Activated gamma-delta T cell treated with Interleukin-2 at 50 U/mL for 16 hours (primary cell): ENCODE measurements at regions not wholly inside any gene's neighbourhood (a gene's known extent, or its start where the extent isn't known, plus 50 kb on each side); places are given as distances from the start of the nearest gene placed in this dataset.
"Not testable (repeated sequence)": the region's sequence is repeated elsewhere in the genome, so short reads cannot be mapped to it uniquely, and the experiment has no call there.

Experiments used
- DNase-seq: peaks from one replicate; pipeline ENCODE4 v3.0.0-alpha.2; 2020

DNA sequence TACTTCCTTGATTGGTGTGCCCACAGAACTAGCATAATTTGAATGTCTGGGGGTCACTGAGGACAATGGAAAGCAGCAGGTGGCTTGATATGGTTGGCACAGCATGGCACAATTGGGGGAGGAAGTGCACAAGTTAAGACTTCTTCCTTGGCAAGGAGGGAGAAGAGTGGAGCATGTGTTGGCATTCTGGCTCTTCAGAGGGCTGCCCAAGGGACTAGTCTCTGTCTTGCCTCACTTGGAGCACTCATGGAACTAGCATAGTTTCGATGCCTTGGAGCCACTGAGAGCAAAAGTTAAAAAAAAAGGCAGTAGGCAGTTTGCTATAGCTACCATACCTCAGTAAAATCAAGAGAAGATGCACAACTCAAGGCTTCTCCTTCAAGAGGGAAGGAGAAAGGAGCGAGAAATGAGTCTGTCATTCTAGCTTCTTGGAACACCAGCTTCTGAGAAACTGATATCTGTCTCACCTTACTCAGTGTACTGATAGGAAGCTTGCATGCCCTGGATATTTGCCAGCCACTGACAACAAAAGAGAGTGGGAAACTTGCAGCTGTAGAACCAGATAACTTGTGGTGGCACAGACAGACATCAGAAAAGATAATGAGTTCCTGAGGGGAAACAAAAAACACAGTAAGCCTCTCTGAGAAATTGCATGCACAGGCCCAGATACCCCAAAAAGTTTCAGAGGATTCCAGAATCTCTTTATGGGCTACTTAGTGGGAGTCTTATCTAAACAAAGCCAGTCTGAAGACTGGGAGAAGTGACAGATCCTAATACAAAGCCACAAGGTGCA, 207.5 kb upstream of the SAMSN1 start:
- no peak for DNase-seq

DNA sequence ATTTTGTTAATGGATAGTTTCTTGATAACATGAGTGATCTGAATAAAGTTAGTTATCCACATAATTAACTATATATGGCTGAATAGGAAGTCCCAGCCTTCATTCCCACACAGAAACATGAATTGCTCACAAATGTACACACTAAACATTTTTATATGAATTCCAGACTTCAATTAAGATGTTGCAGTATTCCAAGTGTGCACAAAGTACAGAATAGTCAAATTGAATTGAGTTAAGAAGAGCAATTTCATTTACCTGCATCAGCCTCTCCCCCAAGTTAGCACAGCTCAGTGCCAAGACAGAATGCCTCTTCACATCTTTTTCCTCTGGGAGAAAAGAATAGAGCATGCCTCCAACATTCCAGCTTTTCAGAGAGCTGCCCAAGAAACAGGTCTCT, 207.0 kb upstream of the SAMSN1 start:
- no peak for DNase-seq

DNA sequence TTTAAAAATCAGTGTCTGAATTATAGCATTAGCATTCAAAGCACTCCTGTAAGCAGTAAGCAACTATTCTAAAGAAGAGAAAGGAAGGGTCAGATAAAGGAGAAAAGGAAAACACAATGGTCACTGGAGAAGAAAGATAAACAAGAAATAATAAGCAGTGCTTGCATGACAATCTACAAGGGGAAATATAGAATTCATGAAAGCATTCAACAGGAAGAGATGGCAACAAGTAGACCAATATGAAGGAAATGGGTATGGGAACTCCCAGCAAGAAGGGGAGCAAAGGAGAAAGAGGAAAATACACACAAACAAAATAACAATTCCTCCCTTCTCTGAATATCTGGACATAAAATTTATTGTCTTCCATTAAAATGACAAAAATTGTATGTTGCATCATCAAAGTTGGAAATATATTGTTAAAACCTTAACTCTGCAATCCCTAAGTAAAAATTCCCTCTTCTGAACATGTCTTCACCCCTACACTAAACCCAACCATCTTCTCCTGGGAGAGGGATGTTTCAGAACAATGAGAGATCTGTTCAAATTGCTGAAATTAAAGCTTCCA, 206.3 kb upstream of the SAMSN1 start:
- DNase-seq: no peak

DNA sequence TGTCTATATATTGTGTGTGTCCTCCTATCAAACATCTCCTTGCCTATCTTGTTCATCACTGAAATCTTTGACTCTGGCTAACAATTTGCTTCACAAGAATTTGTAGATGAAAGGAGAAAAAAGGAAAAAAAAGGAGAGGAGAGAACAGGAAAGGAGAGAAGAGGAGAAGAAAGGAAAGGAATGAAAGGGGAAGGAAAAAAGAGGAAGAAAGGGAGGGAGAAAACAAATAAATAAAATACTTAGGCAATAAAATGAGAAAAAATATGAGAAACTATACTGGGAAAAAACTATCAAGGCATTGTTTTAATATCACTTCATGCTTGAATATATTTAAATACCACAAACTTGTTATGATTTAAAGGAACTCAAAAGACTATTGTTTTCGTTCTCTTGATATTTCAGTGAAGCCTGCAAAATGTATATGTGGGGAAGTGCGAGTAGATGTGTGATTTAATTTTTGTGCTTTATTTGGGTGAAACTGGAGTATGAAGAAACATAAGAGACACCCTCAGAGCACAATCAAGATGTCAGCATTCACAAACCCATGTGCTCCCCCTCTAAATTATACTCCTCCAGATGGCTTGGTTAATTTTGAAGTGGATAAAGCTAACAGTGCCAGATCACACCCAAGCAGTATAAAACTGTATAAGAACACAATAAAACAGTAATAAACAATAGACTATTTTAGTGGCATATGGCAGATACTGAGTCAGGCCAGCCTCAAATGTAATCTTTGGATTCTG, 205.7 kb upstream of the SAMSN1 start:
- no peak for DNase-seq

DNA sequence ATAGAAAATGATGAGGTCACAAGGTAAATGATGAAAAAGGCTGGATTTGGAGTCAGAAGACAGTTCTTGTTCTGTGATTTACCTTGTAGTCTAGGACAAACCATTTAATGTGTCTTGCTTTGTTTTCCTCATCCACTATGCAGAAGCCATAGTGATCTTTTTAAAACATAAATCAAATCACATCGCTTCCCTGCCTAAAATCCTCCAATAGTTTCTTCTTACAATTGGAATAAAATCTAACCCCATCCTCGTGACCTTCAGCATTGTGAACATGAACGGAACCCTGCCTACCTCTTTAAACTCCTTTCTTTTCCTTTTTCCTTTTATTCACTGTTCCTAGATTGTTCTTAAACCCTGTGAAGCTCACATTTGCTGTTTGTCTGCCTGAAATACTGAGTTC, 204.9 kb upstream of the SAMSN1 start:
- no peak for DNase-seq

DNA sequence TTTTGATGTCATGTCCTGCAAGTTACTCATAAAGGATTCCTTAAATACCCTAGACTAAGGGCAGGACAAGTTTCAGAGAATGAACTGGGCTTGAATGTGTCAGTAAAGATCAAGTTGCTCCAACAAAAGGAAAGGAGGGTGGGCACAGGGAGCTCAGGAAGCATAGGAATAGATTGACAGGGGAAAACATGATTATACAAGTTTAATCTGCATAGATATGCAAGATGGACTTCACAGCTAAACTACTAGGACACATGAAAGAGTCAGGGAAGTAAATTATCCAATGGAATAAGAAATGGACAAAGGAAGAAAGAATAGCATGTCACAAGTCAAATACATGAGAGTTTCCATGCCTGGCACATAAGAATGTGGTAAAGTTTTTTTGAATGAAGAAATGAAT, 203.9 kb upstream of the SAMSN1 start:
- no peak for DNase-seq

DNA sequence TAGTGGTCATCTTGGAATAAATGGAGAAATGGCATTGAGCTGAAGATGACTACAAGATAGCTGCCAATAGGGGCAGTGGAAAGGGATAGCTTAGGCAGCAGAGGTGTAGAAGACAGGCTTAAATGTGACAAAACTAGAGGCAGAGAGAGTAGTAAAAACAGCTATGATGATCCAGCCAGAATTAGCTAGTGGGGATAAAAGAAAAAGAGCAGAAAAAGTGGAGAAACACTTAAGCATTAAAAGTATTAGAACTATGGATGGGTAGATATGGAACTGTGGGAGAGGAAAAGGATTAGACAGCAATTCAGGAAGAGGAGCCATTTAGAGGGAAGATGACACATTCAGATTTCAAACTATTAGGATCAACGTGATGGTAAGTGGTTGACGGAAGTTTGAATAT, 202.5 kb upstream of the SAMSN1 start:
- DNase-seq: no peak

DNA sequence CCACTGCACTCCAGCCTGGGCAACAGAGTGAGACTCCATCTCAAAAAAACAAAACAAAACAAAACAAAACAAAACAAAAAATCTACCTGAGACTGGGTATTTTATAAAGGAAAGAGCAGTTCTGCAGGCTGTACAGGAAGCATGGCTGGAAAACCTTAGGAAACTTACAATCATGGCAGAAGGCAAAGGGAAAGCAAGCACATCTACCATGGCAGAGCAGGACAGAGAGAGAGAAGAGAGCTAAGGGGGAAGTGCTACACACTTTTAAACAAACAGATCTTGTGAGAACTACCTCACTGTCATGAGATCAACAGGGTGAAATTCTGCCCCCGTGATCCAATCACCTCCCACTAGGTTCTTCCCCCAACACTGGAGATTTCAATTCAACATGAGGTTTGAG, 198.3 kb upstream of the SAMSN1 start:
- no peak for DNase-seq

DNA sequence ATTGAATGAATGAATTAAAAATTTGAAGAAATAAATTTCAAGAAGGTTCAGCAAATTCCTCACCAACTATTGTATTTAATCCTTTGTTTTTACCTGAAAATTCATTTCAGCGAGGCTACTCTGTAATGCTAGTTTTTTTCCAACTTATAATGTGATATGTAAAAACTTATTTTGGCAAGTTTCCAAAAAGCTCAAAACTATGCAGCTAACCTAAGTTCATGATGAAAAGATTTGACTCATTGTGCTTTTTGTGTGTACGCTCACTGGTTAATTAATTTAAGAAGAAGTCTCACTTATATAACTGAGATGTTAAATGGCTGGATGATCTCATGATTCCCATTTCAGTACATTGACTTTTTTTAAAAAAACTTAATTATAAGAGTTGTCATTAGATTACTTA, 196.0 kb upstream of the SAMSN1 start:
- DNase-seq: no peak

DNA sequence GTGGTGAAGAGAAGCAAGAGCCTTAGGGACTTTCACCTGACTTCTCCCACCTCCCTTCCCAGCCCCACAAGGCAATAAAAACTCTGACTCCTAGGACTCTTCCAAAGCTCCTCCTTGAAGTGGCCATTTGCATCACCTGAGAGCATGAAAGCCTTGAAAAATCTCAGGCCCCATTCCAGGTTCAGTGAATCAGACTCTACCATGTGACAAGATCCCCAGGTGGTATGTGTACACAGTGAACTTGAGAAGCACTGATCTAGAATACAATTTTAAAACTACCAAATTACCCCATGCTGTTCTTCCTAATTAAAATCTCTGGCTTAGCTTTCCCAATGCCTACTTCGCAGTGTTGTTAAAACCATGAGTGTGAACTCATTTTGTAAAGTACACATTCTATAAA, 195.1 kb upstream of the SAMSN1 start:
- no peak for DNase-seq

DNA sequence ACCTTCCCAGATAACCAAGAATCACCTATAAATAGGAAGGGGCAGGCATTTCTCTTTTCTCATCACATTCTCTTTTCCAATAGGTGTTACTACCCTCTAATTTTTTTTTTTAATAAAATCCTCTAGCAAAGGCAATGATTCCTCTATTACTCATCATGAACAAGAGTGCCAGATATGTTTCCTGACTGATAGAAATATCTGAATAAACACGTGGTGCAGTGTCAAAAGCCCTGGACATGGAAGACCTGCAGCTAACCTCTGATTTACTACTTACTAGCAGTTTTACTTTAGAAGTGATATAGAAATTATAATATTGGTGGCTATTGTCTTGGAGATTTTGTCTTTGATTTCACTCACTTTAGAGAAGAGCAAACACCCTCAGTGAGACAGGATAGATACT, 194.6 kb upstream of the SAMSN1 start:
- DNase-seq: no peak

DNA sequence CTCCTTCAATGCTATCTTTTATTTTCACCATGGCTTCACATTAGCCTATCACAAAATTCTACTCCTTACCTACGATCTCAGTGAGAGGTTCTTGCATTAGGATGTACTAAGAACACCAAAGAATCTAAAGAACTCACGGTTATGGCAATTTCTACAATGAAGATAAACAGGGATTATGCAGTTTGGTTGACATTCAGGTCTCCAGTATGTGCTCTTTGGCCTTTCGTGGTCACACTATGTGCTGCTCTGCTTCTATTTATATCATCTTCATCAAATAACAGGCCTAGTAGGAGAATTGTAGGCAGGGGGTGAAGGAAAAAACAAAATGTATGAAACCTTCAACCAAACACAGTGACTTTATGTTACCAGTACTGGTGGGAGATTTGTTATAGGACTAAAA, 194.0 kb upstream of the SAMSN1 start:
- DNase-seq: no peak

DNA sequence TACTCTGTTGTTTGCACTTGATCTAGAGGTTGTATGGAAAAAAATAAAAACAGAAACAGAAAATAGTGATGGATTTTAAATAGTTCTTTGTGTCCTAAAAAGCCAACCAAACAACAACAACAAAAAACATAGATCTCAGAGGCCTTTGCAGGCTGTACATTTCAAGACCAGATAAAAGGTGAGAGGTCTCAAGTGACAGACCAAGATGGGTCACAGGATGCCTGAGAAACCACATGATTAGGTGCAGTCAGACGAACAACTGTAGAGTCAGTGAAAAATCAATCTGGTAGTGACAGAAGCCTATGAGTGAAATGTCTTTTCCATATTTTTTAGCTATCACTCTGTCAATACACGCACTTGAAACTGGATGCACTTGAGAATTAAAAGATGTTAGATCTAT, 193.5 kb upstream of the SAMSN1 start:
- no peak for DNase-seq

DNA sequence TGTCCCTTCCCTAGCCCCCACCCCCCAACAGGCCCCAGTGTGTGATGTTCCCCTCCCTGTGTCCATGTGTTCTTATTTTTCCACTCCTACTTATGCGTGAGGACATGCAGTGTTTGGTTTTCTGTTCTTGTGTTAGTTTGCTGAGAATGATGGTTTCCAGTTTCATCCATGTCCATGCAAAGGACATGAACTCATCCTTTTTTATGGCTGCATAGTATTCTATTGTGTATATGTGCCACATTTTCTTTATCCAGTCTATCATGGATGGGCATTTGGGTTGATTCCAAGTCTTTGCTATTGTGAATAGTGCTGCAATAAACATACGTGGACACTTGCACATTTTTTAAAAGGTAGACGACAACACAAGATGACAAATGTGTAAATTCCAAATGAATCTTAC, 192.5 kb upstream of the SAMSN1 start:
- not testable (repeated sequence) for DNase-seq

DNA sequence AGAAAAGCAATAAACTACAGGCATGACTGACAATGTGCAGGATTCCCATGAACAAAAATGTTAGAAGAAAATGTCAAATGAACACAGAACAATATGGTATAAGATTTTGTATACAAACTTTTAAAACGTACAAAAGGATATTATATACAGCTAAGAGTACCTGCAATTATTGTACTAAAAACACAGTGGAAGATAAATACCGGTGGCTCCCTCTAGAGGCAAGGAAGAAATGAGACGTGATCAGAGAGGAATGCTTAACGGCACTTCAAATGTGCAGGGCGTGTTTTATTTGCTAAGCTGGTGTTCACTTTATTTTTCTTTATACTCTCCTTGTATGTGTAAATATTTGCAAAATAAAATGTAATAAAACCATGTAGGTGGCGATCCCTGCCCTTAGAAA, 191.8 kb upstream of the SAMSN1 start:
- DNase-seq: peak; percentile 40

DNA sequence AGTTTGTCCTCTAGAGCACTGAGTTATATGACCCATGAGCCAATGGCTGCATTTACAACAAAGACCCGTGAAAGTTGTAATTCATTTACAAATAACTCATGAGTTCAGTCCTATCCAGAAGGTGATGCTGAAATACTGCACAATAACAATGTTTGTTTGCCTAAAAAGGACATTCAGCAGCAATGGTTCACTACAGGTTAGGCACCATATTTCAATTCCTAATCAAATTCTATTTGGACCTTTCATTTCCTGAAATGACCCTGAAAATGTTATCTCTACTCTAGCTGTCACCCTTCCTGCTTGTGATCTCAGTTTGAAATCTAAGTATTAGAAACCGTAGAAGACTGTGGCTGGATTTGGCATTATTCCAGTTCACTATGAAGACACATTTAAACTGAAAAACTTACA, 191.2 kb upstream of the SAMSN1 start:
- no peak for DNase-seq

DNA sequence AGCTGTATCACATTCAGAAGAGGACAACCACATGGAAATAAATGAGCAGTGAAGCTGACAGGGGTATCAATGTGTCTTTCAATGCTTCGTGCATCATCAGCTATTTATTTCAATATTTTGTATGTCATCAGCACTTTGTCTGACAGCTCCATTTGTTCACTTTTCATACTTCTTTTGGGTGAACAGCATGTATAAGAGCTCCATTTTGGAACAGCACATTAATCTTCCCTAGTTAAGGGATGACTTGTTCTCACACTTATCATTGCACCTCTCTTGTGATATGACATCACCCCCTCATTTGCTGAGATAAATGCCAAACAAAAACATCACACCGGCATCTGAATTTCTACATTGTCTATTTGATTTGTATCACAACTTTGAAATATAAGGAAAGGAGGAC, 190.6 kb upstream of the SAMSN1 start:
- no peak for DNase-seq

DNA sequence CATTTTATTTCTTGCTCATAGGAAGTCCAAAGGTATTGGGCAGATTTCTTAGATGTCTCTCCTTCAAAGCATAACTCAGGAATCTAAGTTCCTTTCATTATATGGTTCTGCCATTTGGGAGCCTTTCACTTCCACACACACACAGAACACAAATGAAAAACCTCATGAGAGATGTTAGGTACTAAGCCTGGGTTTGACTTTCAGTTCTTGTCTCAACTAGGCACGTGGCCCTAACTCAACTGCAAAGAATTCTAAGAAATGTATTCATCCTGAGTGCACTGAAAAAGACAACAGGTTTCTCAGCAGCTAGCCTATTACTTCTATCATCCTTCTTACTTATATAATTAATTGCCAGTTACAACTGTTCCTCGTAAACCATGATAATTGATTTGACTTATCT, 190.0 kb upstream of the SAMSN1 start:
- no peak for DNase-seq

DNA sequence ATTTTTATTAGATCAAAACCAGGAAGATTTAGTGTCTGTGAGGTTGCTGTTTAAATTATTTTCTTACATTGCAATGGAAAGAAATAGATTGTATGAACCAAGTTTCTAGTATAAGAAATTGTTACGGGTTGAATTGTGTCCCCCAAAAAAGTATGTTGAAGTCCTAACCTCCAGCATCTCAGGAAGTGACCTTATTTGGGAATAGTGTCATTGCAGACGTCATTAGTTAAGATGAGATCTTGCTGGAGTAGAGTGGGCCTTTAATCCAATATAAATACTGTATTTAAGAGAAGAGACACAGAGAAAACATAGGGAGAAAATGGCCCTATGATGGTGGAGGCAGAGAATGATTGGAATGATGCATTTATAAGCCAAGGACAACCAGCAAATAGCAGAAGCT, 188.7 kb upstream of the SAMSN1 start:
- no peak for DNase-seq

DNA sequence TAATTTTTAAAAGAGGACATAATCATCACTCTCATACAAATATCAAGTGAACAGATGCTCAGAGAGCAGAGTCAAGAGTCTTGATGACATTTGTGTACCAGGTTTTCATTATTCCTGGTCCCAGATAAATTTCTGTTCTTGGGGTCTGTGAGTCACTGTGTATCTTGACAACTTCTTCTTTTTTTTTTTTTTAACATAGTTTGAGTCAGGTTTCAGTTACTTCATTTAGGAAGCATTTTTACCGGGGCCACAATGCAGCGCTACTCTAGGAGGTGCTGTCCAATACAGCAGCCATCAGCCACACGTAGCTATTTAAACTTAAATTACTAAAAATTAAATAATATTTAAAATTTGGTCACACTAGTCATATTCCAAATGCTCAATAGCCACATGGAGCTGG, 188.1 kb upstream of the SAMSN1 start:
- no peak for DNase-seq

DNA sequence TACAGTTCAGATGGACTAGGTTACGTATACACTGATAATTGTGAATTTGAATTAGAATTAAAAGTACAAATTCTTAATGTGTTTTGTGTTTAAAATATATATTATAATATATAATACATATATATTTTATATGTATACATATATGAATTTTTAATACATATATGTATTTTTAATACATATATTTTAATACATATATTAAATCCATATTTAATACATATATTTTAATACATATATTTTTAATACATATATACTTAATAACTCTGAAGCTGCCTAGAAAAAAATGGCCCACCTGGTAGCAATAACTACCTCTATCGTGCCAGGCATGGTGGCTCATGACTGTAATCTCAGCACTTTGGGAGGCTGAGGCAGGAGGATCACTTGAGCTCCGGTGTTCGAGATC, 179.1 kb upstream of the SAMSN1 start:
- DNase-seq: no peak

DNA sequence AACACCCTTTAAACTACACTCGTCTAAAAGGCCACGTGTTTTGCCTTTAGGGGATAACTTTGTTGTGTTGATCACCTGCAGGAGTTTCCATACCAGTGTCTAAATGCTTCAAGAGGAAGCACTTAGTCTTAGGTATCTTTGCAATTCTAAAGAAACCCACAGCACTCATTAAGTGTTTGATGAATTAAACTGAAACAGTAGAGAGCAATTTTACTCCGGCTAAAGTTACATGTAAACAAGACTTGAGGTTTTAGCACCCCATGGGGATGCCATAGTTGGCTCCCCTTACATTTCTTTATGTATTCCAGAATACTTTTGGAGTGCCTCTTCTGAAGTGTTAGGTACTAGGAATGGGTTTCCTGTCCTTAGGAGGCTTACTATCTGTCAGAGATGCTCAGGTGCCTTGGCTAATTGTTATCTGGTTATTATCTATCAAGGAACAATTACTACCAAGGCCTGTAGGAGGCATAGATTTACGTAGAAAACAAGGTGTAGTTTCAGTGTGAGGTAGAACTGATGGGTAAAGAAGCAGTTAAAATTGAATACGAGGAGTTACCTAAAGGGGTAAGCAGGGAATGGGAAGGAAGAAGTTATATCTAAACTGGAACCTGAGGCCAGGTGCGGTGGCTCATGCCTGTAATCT, 176.8 kb upstream of the SAMSN1 start:
- no peak for DNase-seq

DNA sequence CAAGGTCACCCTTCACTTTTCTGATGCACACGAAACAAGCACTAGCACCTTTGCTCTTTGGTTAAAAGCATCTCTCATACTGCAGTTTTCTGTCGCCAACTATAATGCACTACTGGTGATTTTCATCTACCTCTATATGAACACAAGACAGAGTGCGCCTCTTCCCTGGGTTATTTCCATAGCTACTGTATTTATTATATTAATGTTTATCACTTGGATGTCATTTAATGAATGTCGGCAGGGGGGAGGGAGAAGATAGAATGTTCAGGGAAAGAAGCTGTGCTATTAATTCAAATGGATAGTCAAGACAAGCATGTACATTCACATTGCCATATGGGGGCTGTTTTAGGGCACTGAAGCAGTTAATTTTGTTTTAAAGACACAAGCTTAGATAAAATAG, 174.1 kb upstream of the SAMSN1 start:
- no peak for DNase-seq

DNA sequence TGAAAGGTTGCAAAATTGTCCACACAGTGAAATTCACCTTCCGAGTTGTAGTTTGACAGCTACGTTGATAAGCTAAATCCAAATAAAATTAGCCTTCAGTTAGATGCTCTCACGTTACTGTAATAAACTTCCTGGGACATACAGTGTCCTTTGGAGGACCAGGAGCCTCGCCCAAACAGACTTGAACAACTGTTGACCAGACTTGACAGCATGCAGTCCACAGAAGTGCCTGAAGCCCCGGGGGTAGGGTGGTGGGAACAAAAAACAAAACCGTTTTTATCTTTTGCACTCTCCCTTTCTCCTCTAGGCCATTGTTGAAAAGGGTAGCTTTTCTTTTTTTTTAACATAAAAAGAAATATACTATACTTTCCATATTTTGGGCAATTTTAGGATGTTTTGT, 172.8 kb upstream of the SAMSN1 start:
- no peak for DNase-seq
